GM21786 (cell line): ENCODE measurements at regions not wholly inside any gene's neighbourhood (a gene's known extent, or its start where the extent isn't known, plus 50 kb on each side); places are given as distances from the start of the nearest gene placed in this dataset.

Experiments
- ATAC-seq: cut with Tn5 transposase; IDR thresholded peaks from one replicate; pipeline ENCODE4 v1.9.1; 2021; ENCODE audit not compliant: unreplicated experiment

GRCh38 chr3:70849911-70850699 is 537.7 kb upstream of the MDFIC2 start:
- no peak for ATAC-seq

- ATAC-seq = no peak
These were observed 527.9 kb upstream of the MDFIC2 start for GRCh38 chr3:70840106-70840870.

- ATAC-seq = no peak
These were observed 521.0 kb upstream of the MDFIC2 start for GRCh38 chr3:70833239-70833960.

GRCh38 chr3:70832834-70833205 is 520.4 kb upstream of the MDFIC2 start:
- no peak for ATAC-seq

- ATAC-seq = no peak
These were observed 519.8 kb upstream of the MDFIC2 start for GRCh38 chr3:70832089-70832833.

GRCh38 chr3:70829092-70829491 is 516.7 kb upstream of the MDFIC2 start:
- no peak for ATAC-seq

- ATAC-seq = no peak
These were observed 512.3 kb upstream of the MDFIC2 start for GRCh38 chr3:70824773-70825172.

- no peak for ATAC-seq
These were observed 511.6 kb upstream of the MDFIC2 start for GRCh38 chr3:70824078-70824477.

GRCh38 chr3:70823622-70824021 is 511.2 kb upstream of the MDFIC2 start:
- ATAC-seq = no peak

GRCh38 chr3:70822669-70823068 is 510.2 kb upstream of the MDFIC2 start:
- ATAC-seq = no peak

GRCh38 chr3:70821602-70822001 is 509.2 kb upstream of the MDFIC2 start:
- ATAC-seq = no peak

- no peak for ATAC-seq
These were observed 508.0 kb upstream of the MDFIC2 start for GRCh38 chr3:70820397-70820796.

GRCh38 chr3:70818145-70818544 is 505.7 kb upstream of the MDFIC2 start:
- ATAC-seq = no peak

GRCh38 chr3:70816346-70816745 is 503.9 kb upstream of the MDFIC2 start:
- ATAC-seq = no peak

- ATAC-seq = no peak
These were observed 503.4 kb upstream of the MDFIC2 start for GRCh38 chr3:70815817-70816216.

GRCh38 chr3:70813311-70813710 is 500.9 kb upstream of the MDFIC2 start:
- no peak for ATAC-seq

- no peak for ATAC-seq
These were observed 499.4 kb upstream of the MDFIC2 start for GRCh38 chr3:70811880-70812279.

GRCh38 chr3:70808881-70809280 is 496.4 kb upstream of the MDFIC2 start:
- ATAC-seq = no peak

GRCh38 chr3:70806556-70806955 is 494.1 kb upstream of the MDFIC2 start:
- ATAC-seq = no peak

- ATAC-seq = no peak
These were observed 493.6 kb upstream of the MDFIC2 start for GRCh38 chr3:70806021-70806420.
